Activated CD4-positive, alpha-beta memory T cell treated with anti-CD3 and anti-CD28 coated beads, Interleukin-2, amount 10 ng/mL, durations not matched to agents 7 days and 5 days (primary cell): ENCODE measurements at regions not wholly inside any gene's neighbourhood (a gene's known extent, or its start where the extent isn't known, plus 50 kb on each side); places are given as distances from the start of the nearest gene placed in this dataset.

Experiments used
- CTCF ChIA-PET: fragments of 350-600 bp; sonication (Branson Sonifier 250); formaldehyde crosslinking; loops from one replicate; lab custom pipeline; 2021; ENCODE audit warnings: antibody characterized with exemption, inconsistent platforms; lab: Charles Lee
- POLR2A ChIA-PET: fragments of 350-600 bp; sonication (Branson Sonifier 250); formaldehyde crosslinking; loops from one replicate; lab custom pipeline; 2021; ENCODE audit warnings: antibody characterized with exemption; lab: Charles Lee
- DNase-seq: peaks from one replicate; pipeline ENCODE4 v3.0.0-alpha.2; 2020
- H3K27ac Mint-ChIP-seq: one replicate; pipeline ENCODE4 v1.8.0; 2021; ENCODE audit warnings: mild to moderate bottlenecking, mixed read lengths
- H3K27me3 Mint-ChIP-seq: one replicate; pipeline ENCODE4 v1.8.0; 2021; ENCODE audit warnings: mixed read lengths
- H3K36me3 Mint-ChIP-seq: one replicate; pipeline ENCODE4 v1.8.0; 2021; ENCODE audit warnings: low read depth, mixed read lengths
- H3K4me1 Mint-ChIP-seq: one replicate; pipeline ENCODE4 v1.8.0; 2021; ENCODE audit warnings: mixed read lengths
- H3K4me3 Mint-ChIP-seq: one replicate; pipeline ENCODE4 v1.8.0; 2021; ENCODE audit warnings: mild to moderate bottlenecking, mixed read lengths
- H3K9me3 Mint-ChIP-seq: one replicate; pipeline ENCODE4 v1.8.0; 2021; ENCODE audit warnings: mixed read lengths

DNA sequence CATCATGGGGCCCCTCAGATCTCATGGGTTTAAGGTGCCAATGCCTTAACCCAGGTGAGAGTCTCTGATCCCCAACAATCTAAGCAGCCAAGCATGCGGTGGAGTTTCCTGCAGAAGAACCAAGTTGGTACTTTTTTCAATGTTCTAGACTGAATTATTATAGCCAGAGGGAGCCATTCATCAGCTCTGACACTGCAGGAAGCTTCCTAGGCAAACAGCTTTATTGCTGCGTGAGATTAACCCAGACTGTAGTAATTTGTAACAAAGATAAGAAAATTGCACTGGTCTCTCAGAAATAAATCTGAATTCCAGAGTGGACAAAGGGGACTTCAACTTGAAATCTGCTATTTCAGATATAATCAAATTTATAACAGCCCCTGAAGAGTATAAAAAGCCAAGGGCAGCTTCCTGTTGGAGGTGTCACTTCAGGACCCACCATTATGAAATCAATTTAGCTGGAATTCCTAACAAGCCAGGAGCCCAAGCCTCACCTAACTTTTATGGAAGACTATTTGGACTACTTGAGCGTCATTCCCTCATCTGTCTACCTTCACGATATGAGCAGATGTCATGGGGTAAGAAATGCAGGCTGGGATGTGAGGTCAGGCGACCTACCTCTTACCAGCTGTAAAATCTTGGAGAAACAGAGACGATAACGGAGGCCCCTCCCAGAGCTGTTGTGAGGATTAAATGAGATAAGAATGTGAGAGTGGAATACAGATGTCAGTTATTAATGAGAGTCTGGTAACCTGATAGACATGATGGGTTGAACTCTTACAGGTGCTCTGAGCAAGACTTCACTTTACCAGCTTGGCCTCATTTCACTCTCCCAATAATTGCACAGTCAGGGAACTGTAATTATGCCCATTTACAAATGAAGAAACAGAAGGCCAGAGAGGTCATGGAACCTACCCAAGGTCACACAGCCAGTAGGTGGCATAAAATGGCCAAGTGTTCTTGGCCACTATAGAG lies 135.1 kb downstream of the RRAGC start:
- no peaks in the 10 kb centered on the region for H3K36me3 Mint-ChIP-seq
- H3K9me3 Mint-ChIP-seq: no peaks in the 10 kb centered on the region
- H3K4me1 Mint-ChIP-seq: peaks cover 7% of the 10 kb centered on the region
- POLR2A ChIA-PET: no interaction called here
- no peak overlapping the region for H3K27ac Mint-ChIP-seq
- CTCF ChIA-PET: no interaction called here
- H3K27me3 Mint-ChIP-seq: peaks cover 53% of the 10 kb centered on the region
- no peak for DNase-seq
- no peak overlapping the region for H3K4me3 Mint-ChIP-seq

DNA sequence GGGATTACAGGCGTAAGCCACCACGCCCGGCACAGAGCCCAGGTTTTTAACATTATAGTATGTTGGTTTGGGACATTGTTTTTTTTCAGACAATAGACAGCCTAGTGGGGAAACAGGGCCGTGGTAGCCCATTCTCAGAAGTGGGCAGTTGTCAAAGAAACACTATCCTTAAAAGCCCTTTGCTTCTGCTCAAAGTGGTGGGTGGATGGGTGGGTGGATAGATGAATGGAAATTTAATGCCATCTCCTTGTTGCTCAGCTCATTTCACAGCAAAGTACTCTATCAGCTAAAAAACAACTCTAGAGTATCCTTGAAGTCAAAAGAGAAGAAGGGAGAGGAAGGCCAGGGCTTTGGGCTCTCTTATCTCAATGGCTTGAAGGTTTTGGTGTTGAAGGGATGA lies 137.8 kb downstream of the RRAGC start:
- no peaks in the 10 kb centered on the region for H3K36me3 Mint-ChIP-seq
- CTCF ChIA-PET: no interaction called here
- no peak for DNase-seq
- H3K27ac Mint-ChIP-seq: no peak overlapping the region
- peaks cover 33% of the 10 kb centered on the region for H3K27me3 Mint-ChIP-seq
- POLR2A ChIA-PET: no interaction called here
- no peaks in the 10 kb centered on the region for H3K9me3 Mint-ChIP-seq
- no peaks in the 10 kb centered on the region for H3K4me1 Mint-ChIP-seq
- H3K4me3 Mint-ChIP-seq: no peak overlapping the region

DNA sequence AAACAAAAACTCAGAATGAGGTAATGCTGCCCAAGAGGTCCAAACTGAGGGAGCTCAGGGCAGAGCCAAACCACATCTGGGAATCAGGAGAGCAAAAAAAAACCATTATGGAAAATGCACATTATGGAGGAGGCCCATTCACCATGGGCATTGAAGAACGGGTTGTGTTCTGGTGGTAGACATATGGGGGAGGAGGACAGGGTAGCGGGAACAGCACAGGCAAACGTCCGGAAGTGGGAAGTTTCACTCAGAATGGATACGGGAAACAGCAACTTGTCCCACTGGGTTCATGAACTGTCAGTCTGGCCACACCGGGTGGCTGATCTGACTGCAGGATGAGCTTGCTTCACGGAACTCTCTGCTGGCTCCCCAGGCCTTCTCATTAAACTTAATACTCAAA lies 139.7 kb downstream of the RRAGC start:
- CTCF ChIA-PET: interaction anchor here (0.8 kb wide), 1 partner anchor 8 kb away, joined by 6 read pairs; no protein-coding TSS in a partner anchor
- POLR2A ChIA-PET: no interaction called here
- Mint-ChIP-seq H3K9me3 (no peaks in the 10 kb centered on the region), H3K27ac (no peak overlapping the region), H3K4me1 (no peaks in the 10 kb centered on the region), H3K4me3 (no peak overlapping the region), H3K27me3 (peaks cover 19% of the 10 kb centered on the region), H3K36me3 (no peaks in the 10 kb centered on the region)
- DNase-seq: no peak

DNA sequence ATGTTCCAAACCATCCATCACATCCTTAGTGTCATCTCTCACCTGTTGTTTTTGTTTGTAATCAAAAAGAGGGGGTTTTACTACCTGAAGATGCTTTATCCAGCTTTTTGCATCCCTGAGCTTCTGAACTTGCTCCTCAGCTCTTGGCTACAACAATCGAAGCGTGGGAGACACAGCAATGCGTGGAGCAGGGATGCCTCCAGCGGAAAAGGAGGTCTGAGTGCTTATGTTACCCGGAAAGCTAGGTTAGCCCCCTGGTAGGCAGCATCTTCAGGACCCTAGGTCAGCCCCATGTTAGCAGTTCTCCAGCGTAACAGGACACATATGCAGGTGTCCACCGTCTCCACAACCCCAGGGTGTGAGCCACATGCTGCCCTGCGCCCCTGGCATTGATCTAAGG lies 141.5 kb downstream of the RRAGC start:
- H3K4me1 Mint-ChIP-seq: no peaks in the 10 kb centered on the region
- no peaks in the 10 kb centered on the region for H3K36me3 Mint-ChIP-seq
- no peaks in the 10 kb centered on the region for H3K9me3 Mint-ChIP-seq
- DNase-seq: no peak
- H3K27ac Mint-ChIP-seq: no peak overlapping the region
- ChIA-PET POLR2A (no interaction called here), CTCF (no interaction called here)
- peaks cover 7% of the 10 kb centered on the region for H3K27me3 Mint-ChIP-seq
- H3K4me3 Mint-ChIP-seq: no peak overlapping the region

DNA sequence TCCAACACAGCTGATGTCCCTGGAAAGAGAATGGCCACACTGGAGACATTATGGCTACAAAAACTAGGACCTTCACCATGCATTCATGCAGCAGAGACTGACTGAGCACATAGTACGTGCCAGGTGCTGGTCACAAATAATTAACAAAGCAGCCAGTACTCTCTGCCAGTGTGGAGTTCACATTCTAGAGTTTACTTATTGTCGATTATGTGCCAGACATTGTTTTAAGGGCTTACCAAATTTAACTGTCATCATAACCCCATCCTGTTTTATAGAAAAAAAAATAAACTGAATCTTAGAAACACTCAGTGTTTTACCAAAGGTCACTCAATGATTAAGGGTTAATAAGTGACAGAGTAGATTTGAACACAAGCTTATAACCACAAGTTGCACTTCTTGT lies 143.3 kb downstream of the RRAGC start:
- ChIA-PET POLR2A (no interaction called here), CTCF (no interaction called here)
- Mint-ChIP-seq H3K27me3 (peaks cover 6% of the 10 kb centered on the region), H3K36me3 (no peaks in the 10 kb centered on the region), H3K4me1 (no peaks in the 10 kb centered on the region), H3K27ac (no peak overlapping the region), H3K4me3 (no peak overlapping the region), H3K9me3 (no peaks in the 10 kb centered on the region)
- no peak for DNase-seq

GRCh38 chr1:38715415-38715814 lies 144.2 kb downstream of the RRAGC start:
- POLR2A ChIA-PET: no interaction called here
- CTCF ChIA-PET: no interaction called here
- H3K36me3 Mint-ChIP-seq: no peaks in the 10 kb centered on the region

GRCh38 chr1:38712046-38712445 lies 147.5 kb downstream of the RRAGC start:
- H3K27ac Mint-ChIP-seq: no peak overlapping the region
- CTCF ChIA-PET: no interaction called here
- H3K27me3 Mint-ChIP-seq: peaks cover 11% of the 10 kb centered on the region
- H3K9me3 Mint-ChIP-seq: no peaks in the 10 kb centered on the region
- DNase-seq: no peak
- no peak overlapping the region for H3K4me3 Mint-ChIP-seq
- POLR2A ChIA-PET: no interaction called here
- no peaks in the 10 kb centered on the region for H3K4me1 Mint-ChIP-seq
- no peaks in the 10 kb centered on the region for H3K36me3 Mint-ChIP-seq

More at GRCh38 chr1:38715415-38715814, 144.2 kb downstream of the RRAGC start:
- no peaks in the 10 kb centered on the region for H3K4me1 Mint-ChIP-seq
- H3K27ac Mint-ChIP-seq: no peak overlapping the region
- peaks cover 11% of the 10 kb centered on the region for H3K27me3 Mint-ChIP-seq
- no peak for DNase-seq
- H3K4me3 Mint-ChIP-seq: no peak overlapping the region
- H3K9me3 Mint-ChIP-seq: no peaks in the 10 kb centered on the region

- Mint-ChIP-seq H3K36me3 (no peaks in the 10 kb centered on the region), H3K27me3 (peaks cover 28% of the 10 kb centered on the region), H3K27ac (no peak overlapping the region), H3K4me1 (no peaks in the 10 kb centered on the region), H3K4me3 (no peak overlapping the region), H3K9me3 (peaks cover 4% of the 10 kb centered on the region)
- POLR2A ChIA-PET: no interaction called here
- DNase-seq: no peak
- CTCF ChIA-PET: no interaction called here
These were observed 150.8 kb downstream of the RRAGC start for GRCh38 chr1:38708701-38709258.

DNA sequence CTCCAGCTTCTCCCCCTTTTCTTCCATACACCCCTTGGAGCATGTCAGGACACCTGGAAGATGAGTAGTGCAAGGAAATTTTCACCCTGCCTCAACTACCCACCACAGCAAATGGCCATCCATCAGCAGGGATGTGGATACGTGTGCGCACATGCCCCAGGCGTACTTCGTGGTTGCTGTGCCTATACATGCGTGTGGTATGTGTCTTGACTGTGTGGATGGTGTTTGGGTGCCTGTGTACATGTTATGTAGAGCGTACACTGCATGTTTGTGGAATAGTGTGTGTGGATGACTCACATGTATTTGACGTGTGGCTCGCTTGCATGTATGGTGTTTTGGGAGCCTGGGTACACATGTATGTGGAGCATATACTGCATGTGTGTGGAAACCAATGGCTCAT lies 158.5 kb downstream of the RRAGC start:
- DNase-seq: no peak
- Mint-ChIP-seq H3K27ac (no peak overlapping the region), H3K27me3 (peaks cover 21% of the 10 kb centered on the region), H3K4me1 (no peaks in the 10 kb centered on the region), H3K9me3 (peaks cover under 1% of the 10 kb centered on the region), H3K4me3 (no peak overlapping the region), H3K36me3 (no peaks in the 10 kb centered on the region)
- POLR2A ChIA-PET: no interaction called here
- CTCF ChIA-PET: no interaction called here

DNA sequence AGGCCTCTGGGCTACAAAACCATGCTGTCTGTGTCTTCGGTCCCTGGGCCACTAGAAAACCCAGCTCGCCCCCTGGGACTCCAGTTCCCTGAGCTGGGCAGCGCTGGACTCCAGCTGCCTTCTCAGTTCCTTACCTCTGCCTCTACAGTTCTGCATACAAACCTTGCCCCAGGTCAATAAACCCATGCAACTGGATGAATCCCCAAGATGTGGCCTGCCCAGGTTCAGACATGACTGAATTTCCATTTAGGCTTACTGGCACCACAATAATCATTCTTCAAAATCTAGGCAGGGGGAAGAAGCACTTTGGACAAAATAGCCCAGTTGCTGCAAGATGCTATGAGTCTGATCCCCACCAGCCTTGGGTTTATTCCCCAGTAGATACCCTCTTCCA lies 159.5 kb downstream of the RRAGC start:
- ChIA-PET CTCF (no interaction called here), POLR2A (no interaction called here)
- Mint-ChIP-seq H3K27me3 (peaks cover 17% of the 10 kb centered on the region), H3K27ac (no peak overlapping the region), H3K36me3 (no peaks in the 10 kb centered on the region), H3K9me3 (no peaks in the 10 kb centered on the region), H3K4me1 (no peaks in the 10 kb centered on the region), H3K4me3 (no peak overlapping the region)
- DNase-seq: no peak

- Mint-ChIP-seq H3K27me3 (peaks cover 18% of the 10 kb centered on the region), H3K4me1 (no peaks in the 10 kb centered on the region), H3K9me3 (no peaks in the 10 kb centered on the region), H3K4me3 (no peak overlapping the region), H3K36me3 (no peaks in the 10 kb centered on the region), H3K27ac (no peak overlapping the region)
- DNase-seq: no peak
- ChIA-PET CTCF (no interaction called here), POLR2A (no interaction called here)
These were observed 160.1 kb downstream of the RRAGC start for GRCh38 chr1:38699330-38700076.

DNA sequence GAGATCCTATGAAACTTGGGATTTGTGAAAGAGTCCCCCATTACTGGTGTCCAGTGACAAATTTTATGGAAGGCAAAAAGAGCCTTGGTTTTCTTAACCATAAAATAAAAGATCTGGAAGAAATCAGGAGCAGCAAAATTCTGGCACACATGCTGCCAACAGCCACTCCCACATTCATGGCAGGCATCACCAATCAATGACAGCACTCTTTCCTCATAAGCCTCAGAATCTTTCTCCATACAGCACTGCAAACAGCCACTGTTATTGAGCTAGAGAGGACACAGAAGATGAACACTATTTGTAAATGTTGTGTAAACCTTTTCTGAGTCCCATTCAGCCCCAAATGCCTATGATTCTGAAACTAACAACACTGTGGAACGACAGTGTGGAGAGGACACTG lies 162.2 kb downstream of the RRAGC start:
- Mint-ChIP-seq H3K4me1 (no peaks in the 10 kb centered on the region), H3K9me3 (no peaks in the 10 kb centered on the region), H3K27ac (no peak overlapping the region), H3K36me3 (no peaks in the 10 kb centered on the region), H3K27me3 (peaks cover 18% of the 10 kb centered on the region), H3K4me3 (no peak overlapping the region)
- POLR2A ChIA-PET: no interaction called here
- CTCF ChIA-PET: no interaction called here
- no peak for DNase-seq

DNA sequence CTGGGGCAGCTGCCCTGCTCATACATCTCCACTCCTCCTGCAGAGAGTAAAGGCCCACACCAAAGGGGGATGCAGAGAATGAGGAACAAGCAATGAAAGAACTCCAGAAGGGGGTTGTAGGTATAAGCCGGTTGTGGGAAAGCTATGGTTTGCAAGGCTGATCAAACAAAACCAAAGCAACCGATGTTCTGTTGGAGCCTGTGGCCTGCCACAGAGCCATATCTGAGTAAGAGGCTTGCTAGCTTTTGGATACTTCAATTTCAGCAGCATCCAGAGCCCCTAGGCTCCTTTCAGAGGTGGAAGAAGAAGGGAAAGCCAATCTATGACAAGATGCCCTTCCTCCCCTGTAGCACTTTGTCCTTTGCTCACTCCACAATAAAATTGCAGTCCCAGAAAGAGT lies 163.2 kb downstream of the RRAGC start:
- H3K9me3 Mint-ChIP-seq: no peaks in the 10 kb centered on the region
- ChIA-PET POLR2A (no interaction called here), CTCF (no interaction called here)
- no peak overlapping the region for H3K27ac Mint-ChIP-seq
- no peak for DNase-seq
- peaks cover 18% of the 10 kb centered on the region for H3K27me3 Mint-ChIP-seq
- no peaks in the 10 kb centered on the region for H3K4me1 Mint-ChIP-seq
- no peak overlapping the region for H3K4me3 Mint-ChIP-seq
- no peaks in the 10 kb centered on the region for H3K36me3 Mint-ChIP-seq
